Ovary (tissue), 7 donors: ENCODE measurements at regions not wholly inside any gene's neighbourhood (a gene's known extent, or its start where the extent isn't known, plus 50 kb on each side); places are given as distances from the start of the nearest gene placed in this dataset.

Experiments
- DNase-seq, 5 donors: peaks; one replicate each; pipeline ENCODE4 v3.0.0-alpha.2; 2019 to 2020
- H3K27ac ChIP-seq, 2 donors: fragments of 200-600 bp; one replicate each; pipeline versions ENCODE4 v1.5.1 to v1.8.0; 2019 to 2022
- H3K27me3 ChIP-seq: fragments of 200-600 bp; one replicate; pipeline ENCODE4 v1.8.0; 2022
- H3K36me3 ChIP-seq: fragments of 200-600 bp; sonication (generic); one replicate; pipeline ENCODE4 v1.5.1; 2019
- H3K4me1 ChIP-seq: one replicate; pipeline ENCODE4 v1.8.1; 2013; ENCODE audit warnings: mild to moderate bottlenecking, moderate library complexity; ENCODE audit not compliant: insufficient read depth
- H3K4me3 ChIP-seq: fragments of 200-600 bp; sonication (generic); one replicate; pipeline ENCODE4 v1.5.1; 2017
- H3K9me3 ChIP-seq, 2 donors: fragments of 200-600 bp in 1 of 2; sonication (generic) in 1 of 2; one replicate each; pipeline versions ENCODE4 v1.5.1 to v1.8.1; 2013 to 2019; ENCODE audit warnings: mild to moderate bottlenecking in 1 of 2, moderate library complexity in 1 of 2
- EP300 ChIP-seq: sonication (generic); formaldehyde crosslinking; IDR thresholded peaks from one replicate; pipeline ENCODE4 v1.6.1; 2017; ENCODE audit warnings: antibody characterized with exemption
- POLR2A ChIP-seq: fragments of 450-650 bp; IDR thresholded peaks from one replicate; pipeline ENCODE4 v1.6.1; 2017; ENCODE audit warnings: antibody characterized with exemption, mild to moderate bottlenecking, moderate library complexity
- WGBS, 3 donors: extraction: QIAGEN DNeasy Blood & Tissue Kit in 1 of 3; methylation state at CpG; one replicate each; pipeline versions ENCODE4 v1.1.5 to v1.1.7; 2013 to 2017; 5-methylcytosine and 5-hydroxymethylcytosine counted together
- intact Hi-C, 4 donors: fragments of 100-400 bp; cut with DNase I; formaldehyde crosslinking; loops; one replicate each; pipeline versions ENCODE4 v1.11.0 to v1.15.1; 2022 to 2023
- TF ChIP-seq, protein P1 (sequence below), 3 donors: fragments of 450-650 bp in 2 of 3; fragments of 200-600 bp in 1 of 3; IDR thresholded peaks; one replicate each; pipeline versions ENCODE4 v1.5.1 to v1.8.0; 2016 to 2022; ENCODE audit warnings: antibody characterized with exemption in 3 of 3, mild to moderate bottlenecking in 1 of 3
- donor health status: DM: no; HTN: no; CAD: no; lungs with moderate emphysema.
- donor health status: DM: no; HTN: no; CAD: no.
- donor health status: Bipolar disorder and iron deficiency.
- donor health status: DM: no; HTN: no; CAD: no.
- donor health status: DM: yes; HTN: yes; CAD: no.

DNA sequence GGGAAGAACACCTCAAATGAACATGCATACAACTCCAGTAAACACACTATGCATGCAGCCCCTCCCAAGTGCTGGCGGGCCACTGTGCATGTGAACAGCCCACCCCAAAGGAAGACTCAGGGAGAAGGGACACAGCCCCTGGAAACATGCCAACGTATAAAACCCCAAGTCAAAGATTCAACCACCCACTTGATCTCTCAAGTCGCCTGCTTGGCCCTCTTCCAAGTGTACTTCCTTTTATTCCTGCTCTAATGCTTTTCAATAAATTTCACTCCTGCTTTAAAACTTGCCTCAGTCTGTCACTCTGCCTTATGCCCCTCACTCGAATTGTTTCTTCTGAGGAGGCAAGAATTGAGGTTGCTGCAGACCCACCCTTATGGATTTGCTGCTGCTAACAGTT is 139.1 kb downstream of the C1D start:
- DNase-seq = no peak
- Histone ChIP-seq H3K9me3 (no peaks in the 10 kb centered on the region), H3K36me3 (no peaks in the 10 kb centered on the region), H3K27ac (no peak overlapping the region), H3K27me3 (no peaks in the 10 kb centered on the region), H3K4me1 (no peaks in the 10 kb centered on the region), H3K4me3 (no peak overlapping the region)
- TF ChIP-seq, protein P1, sequence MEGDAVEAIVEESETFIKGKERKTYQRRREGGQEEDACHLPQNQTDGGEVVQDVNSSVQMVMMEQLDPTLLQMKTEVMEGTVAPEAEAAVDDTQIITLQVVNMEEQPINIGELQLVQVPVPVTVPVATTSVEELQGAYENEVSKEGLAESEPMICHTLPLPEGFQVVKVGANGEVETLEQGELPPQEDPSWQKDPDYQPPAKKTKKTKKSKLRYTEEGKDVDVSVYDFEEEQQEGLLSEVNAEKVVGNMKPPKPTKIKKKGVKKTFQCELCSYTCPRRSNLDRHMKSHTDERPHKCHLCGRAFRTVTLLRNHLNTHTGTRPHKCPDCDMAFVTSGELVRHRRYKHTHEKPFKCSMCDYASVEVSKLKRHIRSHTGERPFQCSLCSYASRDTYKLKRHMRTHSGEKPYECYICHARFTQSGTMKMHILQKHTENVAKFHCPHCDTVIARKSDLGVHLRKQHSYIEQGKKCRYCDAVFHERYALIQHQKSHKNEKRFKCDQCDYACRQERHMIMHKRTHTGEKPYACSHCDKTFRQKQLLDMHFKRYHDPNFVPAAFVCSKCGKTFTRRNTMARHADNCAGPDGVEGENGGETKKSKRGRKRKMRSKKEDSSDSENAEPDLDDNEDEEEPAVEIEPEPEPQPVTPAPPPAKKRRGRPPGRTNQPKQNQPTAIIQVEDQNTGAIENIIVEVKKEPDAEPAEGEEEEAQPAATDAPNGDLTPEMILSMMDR (IDR thresholded peaks at IDR 0.05) = no peak
- TF ChIP-seq POLR2A (no peak), EP300 (no peak)
- intact Hi-C loops = no loop called here
- 41 to 44% (median 43%) methylated on average over 4 of the region's 4 CpGs for WGBS, 3 donors

DNA sequence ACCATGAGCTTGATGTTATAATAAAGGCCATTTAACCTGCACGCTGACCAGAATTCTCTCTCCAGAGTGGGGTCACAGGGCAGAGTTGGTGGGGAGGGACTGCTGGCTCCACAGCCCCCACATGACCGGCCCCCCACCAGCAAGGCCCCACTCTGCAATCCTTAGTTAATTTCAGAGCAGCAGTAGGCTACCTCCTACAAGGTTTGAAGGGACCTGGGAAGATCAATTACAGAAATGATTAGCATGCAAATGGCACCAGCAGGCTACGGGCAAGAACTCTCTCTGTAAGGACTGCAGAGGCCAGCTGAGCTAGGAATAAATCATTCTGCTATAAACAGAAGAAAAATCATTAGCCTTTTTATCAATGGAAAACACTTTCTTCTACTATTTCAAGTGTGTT is 135.3 kb downstream of the C1D start:
- Histone ChIP-seq H3K4me3 (no peak overlapping the region), H3K27ac (no peak overlapping the region), H3K27me3 (no peaks in the 10 kb centered on the region), H3K9me3 (no peaks in the 10 kb centered on the region), H3K4me1 (no peaks in the 10 kb centered on the region), H3K36me3 (no peaks in the 10 kb centered on the region)
- no peak for TF ChIP-seq POLR2A
- TF ChIP-seq, protein P1 (IDR thresholded peaks at IDR 0.05) = no peak
- no peak for TF ChIP-seq EP300
- 49 to 60% (median 52%) methylated on average over 3 of the region's 3 CpGs for WGBS, 3 donors
- intact Hi-C loops = no loop called here
- DNase-seq = no peak

DNA sequence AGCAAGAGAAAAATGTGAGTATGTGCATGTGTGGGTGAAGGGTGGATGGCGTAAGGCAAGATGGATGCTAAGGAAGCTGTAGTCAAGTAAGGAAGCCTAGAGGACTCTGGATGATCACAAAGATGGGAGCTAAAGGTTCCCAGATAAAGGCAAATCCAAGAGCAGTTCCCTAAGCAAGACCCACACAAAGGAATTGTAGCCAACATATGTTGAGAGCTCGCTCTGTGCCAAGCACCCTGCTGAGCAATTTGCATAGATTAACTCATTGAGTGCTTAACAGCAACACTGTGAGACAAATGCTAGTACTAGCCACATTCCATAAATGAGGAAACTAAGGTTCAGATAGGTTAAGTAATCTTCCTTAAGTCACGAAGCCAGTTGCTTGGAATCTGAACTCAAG is 132.6 kb downstream of the C1D start:
- Histone ChIP-seq H3K27me3 (no peaks in the 10 kb centered on the region), H3K27ac (no peak overlapping the region), H3K4me1 (no peaks in the 10 kb centered on the region), H3K36me3 (no peaks in the 10 kb centered on the region), H3K9me3 (no peaks in the 10 kb centered on the region), H3K4me3 (no peak overlapping the region)
- TF ChIP-seq EP300 (no peak), POLR2A (no peak)
- TF ChIP-seq, protein P1 (IDR thresholded peaks at IDR 0.05) = no peak
- DNase-seq = no peak
- 63 to 66% (median 63%) methylated on average over 3 of the region's 3 CpGs for WGBS, 3 donors
- intact Hi-C loops = no loop called here

DNA sequence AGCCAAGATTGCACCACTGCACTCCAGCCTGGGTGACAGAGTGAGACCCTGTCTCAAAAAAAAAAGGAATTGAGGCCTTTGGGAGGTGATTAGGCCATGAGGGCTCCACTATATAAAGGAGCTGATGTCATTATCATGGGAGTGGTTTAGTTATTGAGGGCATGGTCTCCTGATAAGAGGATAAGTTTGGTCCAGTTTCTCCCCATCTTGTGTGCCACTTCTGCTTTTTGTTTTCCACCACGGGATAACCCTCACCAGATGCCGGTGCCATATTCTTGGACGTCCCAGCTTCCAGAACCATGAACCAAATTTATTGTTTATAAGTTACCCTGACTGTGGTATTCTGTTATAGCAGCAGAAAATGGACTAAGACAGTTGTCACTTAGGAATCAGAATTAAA is 125.8 kb downstream of the C1D start:
- H3K9me3 ChIP-seq = no peaks in the 10 kb centered on the region
- no peaks in the 10 kb centered on the region for H3K27me3 ChIP-seq
- 93 to 98% (median 94%) methylated on average over 3 of the region's 3 CpGs for WGBS, 3 donors
- no peak overlapping the region for H3K4me3 ChIP-seq
- H3K36me3 ChIP-seq = no peaks in the 10 kb centered on the region
- no peak overlapping the region for H3K27ac ChIP-seq
- no peaks in the 10 kb centered on the region for H3K4me1 ChIP-seq
- intact Hi-C loops = no loop called here
- TF ChIP-seq EP300 (no peak), POLR2A (no peak)
- TF ChIP-seq, protein P1 (IDR thresholded peaks at IDR 0.05) = no peak
- DNase-seq = no peak

DNA sequence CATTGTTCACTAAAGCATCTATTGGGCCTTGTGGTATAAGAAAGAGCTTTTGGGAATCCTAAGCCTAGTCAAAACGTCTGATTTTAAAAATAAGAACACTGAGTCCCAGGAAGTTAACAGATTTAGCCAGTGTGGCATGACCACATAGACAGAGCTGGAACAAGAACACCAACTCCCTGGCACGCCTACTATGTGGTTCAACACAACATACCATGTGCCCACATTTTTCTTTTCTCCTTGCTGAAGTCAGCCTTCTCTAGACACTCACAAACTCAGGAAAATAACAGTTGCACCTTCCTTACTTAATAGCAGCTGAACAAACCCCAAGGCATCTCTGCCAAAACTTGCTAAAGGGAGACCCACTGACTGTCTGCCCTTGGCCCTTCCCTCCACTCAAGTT is 124.8 kb downstream of the C1D start:
- Histone ChIP-seq H3K9me3 (no peaks in the 10 kb centered on the region), H3K36me3 (no peaks in the 10 kb centered on the region), H3K4me1 (no peaks in the 10 kb centered on the region), H3K27ac (no peak overlapping the region), H3K4me3 (no peak overlapping the region), H3K27me3 (no peaks in the 10 kb centered on the region)
- intact Hi-C loops = no loop called here
- DNase-seq = no peak
- 31 to 41% (median 40%) methylated on average over 2 of the region's 2 CpGs for WGBS, 3 donors
- TF ChIP-seq EP300 = no peak
- TF ChIP-seq, protein P1 (IDR thresholded peaks at IDR 0.05) = no peak
